ENCODE measurements at regions not wholly inside any gene's neighbourhood (a gene's known extent, or its start where the extent isn't known, plus 50 kb on each side); places are given as distances from the start of the nearest gene placed in this dataset.

- Mint-ChIP-seq H3K9me3 (no peaks in the 10 kb centered on the region), H3K36me3 (no peaks in the 10 kb centered on the region), H3K27ac (no peak overlapping the region)
- no peak for ATAC-seq
- DNase-seq (ENCODE audit: low spot score in 2 of 2) = no peak
These were observed 71.8 kb upstream of the CD180 start for GRCh38 chr5:67268231-67269021.

- Mint-ChIP-seq H3K27ac (no peak overlapping the region), H3K9me3 (no peaks in the 10 kb centered on the region), H3K36me3 (no peaks in the 10 kb centered on the region)
- no peak for DNase-seq (ENCODE audit: low spot score in 2 of 2)
- no peak for ATAC-seq
These were observed 71.1 kb upstream of the CD180 start for GRCh38 chr5:67267512-67268216.

GRCh38 chr5:67266654-67267350 is 70.2 kb upstream of the CD180 start:
- DNase-seq (ENCODE audit: low spot score in 2 of 2) = no peak
- ATAC-seq = no peak
- no peaks in the 10 kb centered on the region for H3K9me3 Mint-ChIP-seq
- H3K27ac Mint-ChIP-seq = no peak overlapping the region
- no peaks in the 10 kb centered on the region for H3K36me3 Mint-ChIP-seq

- DNase-seq (ENCODE audit: low spot score in 2 of 2) (no peak), ATAC-seq (no peak)
- Mint-ChIP-seq H3K36me3 (no peaks in the 10 kb centered on the region), H3K9me3 (no peaks in the 10 kb centered on the region), H3K27ac (peak overlapping the region in 1 of 2 donors; percentile 2)
These were observed 69.4 kb upstream of the CD180 start for GRCh38 chr5:67265951-67266350.

- no peak for ATAC-seq
- DNase-seq (ENCODE audit: low spot score in 2 of 2) = no peak
- Mint-ChIP-seq H3K27ac (no peak overlapping the region), H3K36me3 (no peaks in the 10 kb centered on the region), H3K9me3 (no peaks in the 10 kb centered on the region)
These were observed 67.2 kb upstream of the CD180 start for GRCh38 chr5:67263656-67264408.

GRCh38 chr5:67262956-67263355 is 66.4 kb upstream of the CD180 start:
- no peaks in the 10 kb centered on the region for H3K9me3 Mint-ChIP-seq
- H3K36me3 Mint-ChIP-seq = no peaks in the 10 kb centered on the region
- DNase-seq (ENCODE audit: low spot score in 2 of 2) (no peak), ATAC-seq (no peak)
- H3K27ac Mint-ChIP-seq = no peak overlapping the region

- ATAC-seq = no peak
- H3K27ac Mint-ChIP-seq = no peak overlapping the region
- H3K36me3 Mint-ChIP-seq = peaks cover 0 to 4% of the 10 kb centered on the region in 2 donors
- DNase-seq (ENCODE audit: low spot score in 2 of 2) = no peak
- no peaks in the 10 kb centered on the region for H3K9me3 Mint-ChIP-seq
These were observed 65.6 kb upstream of the CD180 start for GRCh38 chr5:67262206-67262605.

- Mint-ChIP-seq H3K9me3 (no peaks in the 10 kb centered on the region), H3K27ac (no peak overlapping the region), H3K36me3 (peaks cover 0 to 4% of the 10 kb centered on the region in 2 donors)
- ATAC-seq (no peak), DNase-seq (ENCODE audit: low spot score in 2 of 2) (no peak)
These were observed 63.1 kb upstream of the CD180 start for GRCh38 chr5:67259548-67260215.

GRCh38 chr5:67257500-67257899 is 60.9 kb upstream of the CD180 start:
- Mint-ChIP-seq H3K27ac (no peak overlapping the region), H3K36me3 (peaks cover 0 to 4% of the 10 kb centered on the region in 2 donors), H3K9me3 (peaks cover 6 to 7% of the 10 kb centered on the region in 2 donors)
- ATAC-seq (no peak), DNase-seq (ENCODE audit: low spot score in 2 of 2) (no peak)

GRCh38 chr5:67257077-67257476 is 60.5 kb upstream of the CD180 start:
- ATAC-seq (no peak), DNase-seq (ENCODE audit: low spot score in 2 of 2) (no peak)
- peaks cover 8% of the 10 kb centered on the region in 2 donors for H3K9me3 Mint-ChIP-seq
- H3K36me3 Mint-ChIP-seq = peaks cover 0 to 4% of the 10 kb centered on the region in 2 donors
- H3K27ac Mint-ChIP-seq = no peak overlapping the region

GRCh38 chr5:67255881-67256280 is 59.3 kb upstream of the CD180 start:
- no peak for ATAC-seq
- Mint-ChIP-seq H3K27ac (no peak overlapping the region), H3K9me3 (peaks cover 8% of the 10 kb centered on the region in 2 donors), H3K36me3 (peaks cover 0 to 4% of the 10 kb centered on the region in 2 donors)
- no peak for DNase-seq (ENCODE audit: low spot score in 2 of 2)

GRCh38 chr5:67253911-67254310 is 57.3 kb upstream of the CD180 start:
- Mint-ChIP-seq H3K9me3 (peaks cover 8% of the 10 kb centered on the region in 2 donors), H3K27ac (no peak overlapping the region), H3K36me3 (peaks cover 0 to 4% of the 10 kb centered on the region in 2 donors)
- DNase-seq (ENCODE audit: low spot score in 2 of 2) = no peak
- no peak for ATAC-seq

- ATAC-seq = no peak
- Mint-ChIP-seq H3K27ac (no peak overlapping the region), H3K36me3 (no peaks in the 10 kb centered on the region), H3K9me3 (peaks cover 8% of the 10 kb centered on the region in 2 donors)
- no peak for DNase-seq (ENCODE audit: low spot score in 2 of 2)
These were observed 52.9 kb upstream of the CD180 start for GRCh38 chr5:67249590-67249895.

- ATAC-seq (no peak), DNase-seq (ENCODE audit: low spot score in 2 of 2) (no peak)
- H3K9me3 Mint-ChIP-seq = peaks cover 8% of the 10 kb centered on the region in 2 donors
- H3K27ac Mint-ChIP-seq = no peak overlapping the region
- no peaks in the 10 kb centered on the region for H3K36me3 Mint-ChIP-seq
These were observed 52.3 kb upstream of the CD180 start for GRCh38 chr5:67248703-67249589.

- DNase-seq (ENCODE audit: low spot score in 2 of 2) (no peak), ATAC-seq (no peak)
- H3K9me3 Mint-ChIP-seq = no peaks in the 10 kb centered on the region
- H3K27ac Mint-ChIP-seq = no peak overlapping the region
- no peaks in the 10 kb centered on the region for H3K36me3 Mint-ChIP-seq
These were observed 50.1 kb upstream of the CD180 start for GRCh38 chr5:67246546-67247268.

Measured in activated naive CD4-positive, alpha-beta T cell treated with anti-CD3 and anti-CD28 coated beads, Interleukin-2, amount 50 U/mL, for 72 hours (primary cell).